Keratinocyte (primary cell): ENCODE measurements at regions not wholly inside any gene's neighbourhood (a gene's known extent, or its start where the extent isn't known, plus 50 kb on each side); places are given as distances from the start of the nearest gene placed in this dataset.

ENCODE experiments used
- DNase-seq: peaks from one replicate; pipeline ENCODE4 v3.0.0-alpha.2; 2011; ENCODE audit warnings: low read depth, missing footprints, low spot score
- FAIRE-seq: peaks from 2 replicates; lab custom pipeline; 2011; peaks lifted over from hg19 to GRCh38; lab: Jason Lieb, UNC
- H2AFZ ChIP-seq: 2 replicates; pipeline ENCODE4 v1.6.0; 2012; ENCODE audit warnings: low read length, control low read depth, inconsistent platforms; ENCODE audit not compliant: control insufficient read depth
- H3K27ac ChIP-seq: 2 replicates; pipeline ENCODE4 v1.5.1; 2011; ENCODE audit warnings: low read length; ENCODE audit not compliant: control insufficient read depth, insufficient read depth
- H3K27me3 ChIP-seq: 3 replicates; pipeline ENCODE4 v1.6.0; 2011; ENCODE audit warnings: low read length; ENCODE audit not compliant: control insufficient read depth, insufficient read depth; ENCODE audit errors: extremely low read depth
- H3K36me3 ChIP-seq, 2 experiments: 2 replicates in 1 of 2; 3 replicates in 1 of 2; pipeline ENCODE4 v1.5.1; 2011; ENCODE audit warnings: low read length in 2 of 2, mild to moderate bottlenecking in 1 of 2; ENCODE audit not compliant: control insufficient read depth in 2 of 2, insufficient read depth in 2 of 2; ENCODE audit errors: extremely low read depth in 1 of 2
- H3K4me1 ChIP-seq: 3 replicates; pipeline ENCODE4 v1.5.1; 2011; ENCODE audit warnings: low read length; ENCODE audit not compliant: control insufficient read depth, insufficient read depth; ENCODE audit errors: extremely low read depth
- H3K4me2 ChIP-seq: 3 replicates; pipeline ENCODE4 v1.6.0; 2011; ENCODE audit warnings: low read depth, low read length; ENCODE audit not compliant: control insufficient read depth, insufficient read depth; ENCODE audit errors: extremely low read depth
- H3K4me3 ChIP-seq, 3 experiments: fragments of 200-600 bp in 1 of 3; sonication (generic) in 1 of 3; 2 replicates in 2 of 3; 3 replicates in 1 of 3; pipeline ENCODE4 v1.5.1; 2011 to 2016; ENCODE audit warnings: low read length in 3 of 3, mild to moderate bottlenecking in 3 of 3, control low read depth in 2 of 3, inconsistent platforms in 1 of 3, low read depth in 1 of 3, mixed read lengths in 1 of 3, mixed run types in 1 of 3, moderate library complexity in 1 of 3; ENCODE audit not compliant: control insufficient read depth in 2 of 3, insufficient read depth in 2 of 3; ENCODE audit errors: extremely low read depth in 1 of 3
- H3K79me2 ChIP-seq: 2 replicates; pipeline ENCODE4 v1.6.0; 2012; ENCODE audit warnings: low read length; ENCODE audit not compliant: control insufficient read depth, insufficient read depth
- H3K9ac ChIP-seq: 3 replicates; pipeline ENCODE4 v1.6.0; 2011; ENCODE audit warnings: low read length; ENCODE audit not compliant: control insufficient read depth, insufficient read depth; ENCODE audit errors: extremely low read depth
- H3K9me1 ChIP-seq: 3 replicates; pipeline ENCODE4 v1.6.0; 2011; ENCODE audit warnings: low read length; ENCODE audit not compliant: control insufficient read depth, insufficient read depth; ENCODE audit errors: extremely low read depth
- H3K9me3 ChIP-seq: 2 replicates; pipeline ENCODE4 v1.5.1; 2012; ENCODE audit warnings: low read depth, low read length; ENCODE audit not compliant: control insufficient read depth
- H4K20me1 ChIP-seq: 3 replicates; pipeline ENCODE4 v1.6.0; 2011; ENCODE audit warnings: low read length; ENCODE audit not compliant: control insufficient read depth, insufficient read depth; ENCODE audit errors: extremely low read depth
- EZH2 ChIP-seq: IDR thresholded peaks from one replicate; pipeline ENCODE4 v1.6.1; 2012; ENCODE audit warnings: inconsistent platforms, mild to moderate bottlenecking, low read length, moderate library complexity
- dilution Hi-C: fragments of 300-500 bp; cut with MboI; formaldehyde crosslinking; loops from one replicate; pipeline ENCODE4 v1.7.0; 2020; ENCODE audit warnings: low sequenced_read_pairs; ENCODE audit not compliant: extremely low pct_ligation_motif_present
- TF ChIP-seq, protein P1 (sequence below), 3 experiments: IDR thresholded peaks in 1 of 3; conservative IDR thresholded peaks in 1 of 3; optimal IDR thresholded peaks in 1 of 3; 2 replicates in 2 of 3; 3 replicates in 1 of 3; pipeline versions ENCODE3 to v1.5.1; 2011; ENCODE audit warnings: low read length in 3 of 3, mild to moderate bottlenecking in 3 of 3, moderate library complexity in 2 of 3, control low read depth in 1 of 3, inconsistent platforms in 1 of 3; ENCODE audit not compliant: insufficient read depth in 2 of 3; ENCODE audit errors: extremely low read depth in 1 of 3

DNA sequence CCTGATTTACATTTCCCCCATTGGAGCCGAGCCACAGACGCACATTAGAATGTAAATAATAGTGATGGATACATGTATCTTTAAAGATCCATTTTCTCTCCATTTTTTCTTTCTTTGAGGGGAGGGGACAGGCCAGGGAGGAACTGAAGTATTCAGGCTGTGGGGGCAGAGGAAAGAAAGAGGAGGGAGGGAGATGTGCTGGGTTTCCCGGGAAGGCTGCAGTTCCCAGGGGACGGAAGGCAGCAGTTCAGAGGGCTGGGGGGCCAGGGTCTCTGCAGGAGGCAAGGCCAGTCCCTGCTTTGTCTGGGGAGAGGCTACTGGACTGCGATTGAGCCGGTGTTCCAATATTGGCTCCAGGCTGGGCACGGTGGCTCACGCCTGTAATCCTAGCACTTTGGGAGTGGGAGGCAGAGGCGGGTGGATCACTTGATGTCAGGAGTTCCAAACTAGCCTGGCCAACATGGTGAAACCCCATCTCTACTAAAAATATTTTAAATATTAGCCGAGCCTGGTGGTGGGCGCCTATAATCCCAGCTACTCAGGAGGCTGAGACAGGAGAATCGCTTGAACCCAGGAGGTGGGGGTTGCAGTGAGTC is 94.2 kb upstream of the LHX1 start:
- no peaks in the 10 kb centered on the region for H3K79me2 ChIP-seq
- no peak overlapping the region for H3K27ac ChIP-seq
- no peaks in the 10 kb centered on the region for H4K20me1 ChIP-seq
- no peaks in the 10 kb centered on the region for H3K36me3 ChIP-seq
- no peaks in the 10 kb centered on the region for H3K4me1 ChIP-seq
- FAIRE-seq, result no peak
- no peak overlapping the region for H3K4me2 ChIP-seq
- H3K9me3 ChIP-seq, result no peaks in the 10 kb centered on the region
- H3K4me3 ChIP-seq, result no peak overlapping the region
- dilution Hi-C loops, result no loop called here
- H3K9me1 ChIP-seq, result no peaks in the 10 kb centered on the region
- TF ChIP-seq, protein P1, sequence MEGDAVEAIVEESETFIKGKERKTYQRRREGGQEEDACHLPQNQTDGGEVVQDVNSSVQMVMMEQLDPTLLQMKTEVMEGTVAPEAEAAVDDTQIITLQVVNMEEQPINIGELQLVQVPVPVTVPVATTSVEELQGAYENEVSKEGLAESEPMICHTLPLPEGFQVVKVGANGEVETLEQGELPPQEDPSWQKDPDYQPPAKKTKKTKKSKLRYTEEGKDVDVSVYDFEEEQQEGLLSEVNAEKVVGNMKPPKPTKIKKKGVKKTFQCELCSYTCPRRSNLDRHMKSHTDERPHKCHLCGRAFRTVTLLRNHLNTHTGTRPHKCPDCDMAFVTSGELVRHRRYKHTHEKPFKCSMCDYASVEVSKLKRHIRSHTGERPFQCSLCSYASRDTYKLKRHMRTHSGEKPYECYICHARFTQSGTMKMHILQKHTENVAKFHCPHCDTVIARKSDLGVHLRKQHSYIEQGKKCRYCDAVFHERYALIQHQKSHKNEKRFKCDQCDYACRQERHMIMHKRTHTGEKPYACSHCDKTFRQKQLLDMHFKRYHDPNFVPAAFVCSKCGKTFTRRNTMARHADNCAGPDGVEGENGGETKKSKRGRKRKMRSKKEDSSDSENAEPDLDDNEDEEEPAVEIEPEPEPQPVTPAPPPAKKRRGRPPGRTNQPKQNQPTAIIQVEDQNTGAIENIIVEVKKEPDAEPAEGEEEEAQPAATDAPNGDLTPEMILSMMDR (optimal IDR thresholded peaks at IDR 0.05 in 1 of 3, IDR thresholded peaks at IDR 0.05 in 1 of 3, conservative IDR thresholded peaks at IDR 0.05 in 1 of 3; ENCODE audit: extremely low read depth in 1 of 3, insufficient read depth in 2 of 3, low read length in 3 of 3), result no peak
- no peak for TF ChIP-seq EZH2
- no peak overlapping the region for H2AFZ ChIP-seq
- H3K9ac ChIP-seq, result no peak overlapping the region
- no peaks in the 10 kb centered on the region for H3K27me3 ChIP-seq
- no peak for DNase-seq

- no peaks in the 10 kb centered on the region for H3K27me3 ChIP-seq
- H4K20me1 ChIP-seq, result no peaks in the 10 kb centered on the region
- FAIRE-seq, result no peak
Measured at GRCh38 chr17:36844013-36844412, 93.3 kb upstream of the LHX1 start.

More at GRCh38 chr17:36844013-36844412, 93.3 kb upstream of the LHX1 start:
- no peak overlapping the region for H3K4me3 ChIP-seq
- no peak for DNase-seq
- no peak overlapping the region for H2AFZ ChIP-seq
- TF ChIP-seq EZH2, result no peak
- TF ChIP-seq, protein P1 (optimal IDR thresholded peaks at IDR 0.05 in 1 of 3, IDR thresholded peaks at IDR 0.05 in 1 of 3, conservative IDR thresholded peaks at IDR 0.05 in 1 of 3; ENCODE audit: extremely low read depth in 1 of 3, insufficient read depth in 2 of 3, low read length in 3 of 3), result no peak
- dilution Hi-C loops, result no loop called here
- no peaks in the 10 kb centered on the region for H3K79me2 ChIP-seq
- H3K4me2 ChIP-seq, result no peak overlapping the region
- H3K9me1 ChIP-seq, result no peaks in the 10 kb centered on the region
- H3K9me3 ChIP-seq, result no peaks in the 10 kb centered on the region
- no peak overlapping the region for H3K9ac ChIP-seq
- peaks cover 8% of the 10 kb centered on the region for H3K4me1 ChIP-seq
- no peaks in the 10 kb centered on the region for H3K36me3 ChIP-seq
- no peak overlapping the region for H3K27ac ChIP-seq
